ENCODE measurements at regions not wholly inside any gene's neighbourhood (a gene's known extent, or its start where the extent isn't known, plus 50 kb on each side); places are given as distances from the start of the nearest gene placed in this dataset.

- TF ChIP-seq ZFX (IDR thresholded peaks at IDR 0.05; ENCODE audit: borderline replicate concordance) (no peak), CTCF (IDR thresholded peaks at IDR 0.05) (no peak)
Observed at GRCh38 chrX:10021461-10022272, 54.5 kb downstream of the CLDN34 start.

GRCh38 chrX:10022273-10022541 is 55.0 kb downstream of the CLDN34 start:
- H3K27ac ChIP-seq: no peak overlapping the region
- TF ChIP-seq CTCF (IDR thresholded peaks at IDR 0.05) (no peak), ZFX (IDR thresholded peaks at IDR 0.05; ENCODE audit: borderline replicate concordance) (no peak)

More at GRCh38 chrX:10021461-10022272, 54.5 kb downstream of the CLDN34 start:
- no peak overlapping the region for H3K27ac ChIP-seq

- no peak overlapping the region for H3K27ac ChIP-seq
Observed at GRCh38 chrX:10022580-10023245, 55.6 kb downstream of the CLDN34 start.

GRCh38 chrX:10023821-10024220 is 56.7 kb downstream of the CLDN34 start:
- TF ChIP-seq ZFX (IDR thresholded peaks at IDR 0.05; ENCODE audit: borderline replicate concordance) (no peak), CTCF (IDR thresholded peaks at IDR 0.05) (no peak)
- no peak overlapping the region for H3K27ac ChIP-seq

More at GRCh38 chrX:10022580-10023245, 55.6 kb downstream of the CLDN34 start:
- no peak for TF ChIP-seq ZFX (IDR thresholded peaks at IDR 0.05; ENCODE audit: borderline replicate concordance)
- no peak for TF ChIP-seq CTCF (IDR thresholded peaks at IDR 0.05)

- no peak for TF ChIP-seq ZFX (IDR thresholded peaks at IDR 0.05; ENCODE audit: borderline replicate concordance)
- TF ChIP-seq CTCF (IDR thresholded peaks at IDR 0.05): no peak
- no peak overlapping the region for H3K27ac ChIP-seq
Observed at GRCh38 chrX:10025742-10026493, 58.8 kb downstream of the CLDN34 start.

GRCh38 chrX:10028283-10029104 is 61.3 kb downstream of the CLDN34 start:
- TF ChIP-seq ZFX (IDR thresholded peaks at IDR 0.05; ENCODE audit: borderline replicate concordance): no peak
- TF ChIP-seq CTCF (IDR thresholded peaks at IDR 0.05): no peak
- H3K27ac ChIP-seq: no peak overlapping the region

Data from 22Rv1 (cell line).